Upper lobe of right lung (tissue), 1 donor: ENCODE measurements at regions not wholly inside any gene's neighbourhood (a gene's known extent, or its start where the extent isn't known, plus 50 kb on each side); places are given as distances from the start of the nearest gene placed in this dataset.

Experiments
- ATAC-seq: fragments of 200-7000 bp; cut with Tn5 transposase; one replicate; pipeline ENCODE4 v1.9.1; 2020; ENCODE audit warnings: mild to moderate bottlenecking, moderate library complexity
- DNase-seq: peaks from one replicate; pipeline ENCODE4 v3.0.0-alpha.2; 2020
- H3K27ac ChIP-seq: fragments of 200-600 bp; one replicate; pipeline ENCODE4 v1.8.0; 2022
- H3K27me3 ChIP-seq: fragments of 200-600 bp; one replicate; pipeline ENCODE4 v1.8.0; 2022; ENCODE audit warnings: mild to moderate bottlenecking
- H3K36me3 ChIP-seq: fragments of 200-600 bp; one replicate; pipeline ENCODE4 v1.8.0; 2022
- H3K4me1 ChIP-seq: fragments of 200-600 bp; one replicate; pipeline ENCODE4 v1.8.0; 2022
- H3K4me3 ChIP-seq: fragments of 200-600 bp; one replicate; pipeline ENCODE4 v1.8.0; 2022; ENCODE audit warnings: mild to moderate bottlenecking
- H3K9me3 ChIP-seq: fragments of 200-600 bp; one replicate; pipeline ENCODE4 v1.8.0; 2022
- intact Hi-C: fragments of 100-400 bp; cut with DNase I; formaldehyde crosslinking; loops from one replicate; pipeline ENCODE4 v1.11.0; 2022
- TF ChIP-seq, protein P1 (sequence below): fragments of 200-600 bp; IDR thresholded peaks from one replicate; pipeline ENCODE4 v1.8.0; 2022; ENCODE audit warnings: antibody characterized with exemption
- donor health status: DM: no; HTN: yes; CAD: no; lungs with severe emphysema.

DNA sequence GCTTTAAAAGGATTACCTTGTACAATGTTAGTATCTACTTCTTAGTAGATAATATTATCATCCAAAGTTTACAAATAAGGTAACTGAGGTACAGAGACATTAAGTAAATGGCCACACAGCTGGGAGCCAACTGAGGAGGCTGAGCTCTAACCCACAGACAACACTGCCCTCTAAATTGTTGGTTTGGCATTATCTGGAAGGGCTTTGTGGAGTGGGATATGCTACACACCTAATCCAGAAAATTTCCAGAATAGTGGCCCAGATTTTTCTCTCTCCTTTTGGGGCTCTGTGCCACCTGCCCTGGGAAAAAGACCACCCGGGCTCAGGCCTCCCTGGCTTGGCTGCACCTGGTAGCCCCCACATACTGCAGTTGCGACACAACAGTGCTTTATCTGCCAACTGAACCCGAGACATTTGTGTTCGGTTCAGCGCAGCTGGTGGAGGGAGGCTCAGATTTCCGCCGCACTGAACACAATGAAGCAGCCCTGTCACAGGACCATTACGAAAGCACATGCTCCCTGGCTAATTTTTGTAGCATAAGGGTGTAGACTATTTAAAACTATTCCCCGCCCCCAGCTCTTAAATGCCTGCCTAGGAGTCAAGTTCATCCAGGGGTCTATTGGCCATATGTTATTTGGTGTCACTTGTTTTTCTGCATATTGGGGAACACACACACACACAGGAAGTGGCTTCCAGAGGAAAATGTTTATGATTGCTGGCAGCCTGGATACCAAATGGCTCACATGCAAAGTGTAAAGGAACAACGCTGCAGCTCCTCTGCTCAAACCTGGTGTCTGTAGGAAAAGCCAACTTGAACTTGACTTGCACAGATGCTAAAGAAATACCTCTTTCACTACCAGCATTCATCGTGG is 92.3 kb upstream of the ESRRG start:
- Histone ChIP-seq H3K27me3 (no peaks in the 10 kb centered on the region), H3K4me1 (no peaks in the 10 kb centered on the region), H3K27ac (no peak overlapping the region), H3K36me3 (no peaks in the 10 kb centered on the region), H3K9me3 (no peaks in the 10 kb centered on the region), H3K4me3 (no peak overlapping the region)
- TF ChIP-seq, protein P1, sequence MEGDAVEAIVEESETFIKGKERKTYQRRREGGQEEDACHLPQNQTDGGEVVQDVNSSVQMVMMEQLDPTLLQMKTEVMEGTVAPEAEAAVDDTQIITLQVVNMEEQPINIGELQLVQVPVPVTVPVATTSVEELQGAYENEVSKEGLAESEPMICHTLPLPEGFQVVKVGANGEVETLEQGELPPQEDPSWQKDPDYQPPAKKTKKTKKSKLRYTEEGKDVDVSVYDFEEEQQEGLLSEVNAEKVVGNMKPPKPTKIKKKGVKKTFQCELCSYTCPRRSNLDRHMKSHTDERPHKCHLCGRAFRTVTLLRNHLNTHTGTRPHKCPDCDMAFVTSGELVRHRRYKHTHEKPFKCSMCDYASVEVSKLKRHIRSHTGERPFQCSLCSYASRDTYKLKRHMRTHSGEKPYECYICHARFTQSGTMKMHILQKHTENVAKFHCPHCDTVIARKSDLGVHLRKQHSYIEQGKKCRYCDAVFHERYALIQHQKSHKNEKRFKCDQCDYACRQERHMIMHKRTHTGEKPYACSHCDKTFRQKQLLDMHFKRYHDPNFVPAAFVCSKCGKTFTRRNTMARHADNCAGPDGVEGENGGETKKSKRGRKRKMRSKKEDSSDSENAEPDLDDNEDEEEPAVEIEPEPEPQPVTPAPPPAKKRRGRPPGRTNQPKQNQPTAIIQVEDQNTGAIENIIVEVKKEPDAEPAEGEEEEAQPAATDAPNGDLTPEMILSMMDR, result no peak
- ATAC-seq, result no peak
- intact Hi-C loops, result no loop called here
- DNase-seq, result no peak

DNA sequence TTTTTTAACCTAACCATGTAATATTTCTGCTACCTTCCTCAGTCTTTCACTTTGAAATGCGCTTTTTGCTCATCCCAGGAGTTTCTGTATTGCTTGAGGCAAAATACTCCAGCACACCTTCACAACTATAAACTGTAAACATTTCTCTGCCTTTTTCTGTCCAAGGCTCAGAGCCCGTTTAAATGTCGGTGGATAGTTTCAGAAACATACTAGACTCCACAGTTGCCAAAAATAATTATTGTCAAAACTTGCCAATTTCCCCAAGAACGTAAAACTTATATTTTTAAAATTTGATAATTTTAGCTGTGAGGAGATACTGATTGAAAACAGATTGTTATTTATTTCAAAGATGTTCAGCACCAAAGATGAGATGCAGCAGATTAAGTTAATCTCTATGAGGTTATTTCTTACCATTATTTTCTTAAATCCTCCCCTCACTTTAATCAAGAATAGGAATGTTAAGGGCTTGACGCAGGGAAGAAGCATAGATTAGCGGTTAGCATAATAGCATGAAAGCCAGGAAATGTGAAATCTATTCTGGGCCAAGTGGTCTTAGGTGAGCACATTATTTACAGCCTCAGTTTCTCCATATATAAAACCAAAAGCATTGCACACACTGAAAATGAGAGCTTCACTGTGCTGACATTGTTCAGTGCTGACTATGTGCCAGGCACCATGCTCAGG is 91.5 kb upstream of the ESRRG start:
- Histone ChIP-seq H3K9me3 (no peaks in the 10 kb centered on the region), H3K4me1 (no peaks in the 10 kb centered on the region), H3K27ac (no peak overlapping the region), H3K4me3 (no peak overlapping the region), H3K36me3 (no peaks in the 10 kb centered on the region), H3K27me3 (no peaks in the 10 kb centered on the region)
- TF ChIP-seq, protein P1, result no peak
- intact Hi-C loops, result no loop called here
- DNase-seq (no peak), ATAC-seq (no peak)

DNA sequence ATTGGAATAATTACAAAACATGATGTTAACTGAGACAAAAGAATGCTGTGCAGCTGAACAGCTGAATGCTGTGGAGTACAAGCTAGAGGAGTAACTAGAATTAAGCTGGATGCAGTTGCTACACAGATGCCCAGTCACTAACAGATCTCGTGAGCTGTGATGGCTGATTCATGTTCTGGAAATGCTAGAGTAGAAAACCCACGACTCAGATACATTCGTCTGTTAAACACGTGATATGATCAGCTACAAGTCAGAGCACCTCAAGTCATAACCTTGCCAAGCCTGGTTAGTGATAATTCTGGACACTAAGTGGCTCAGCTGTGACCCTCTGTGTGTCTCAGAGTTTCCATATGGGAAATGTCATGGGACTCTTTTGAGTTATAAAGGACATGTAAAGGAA is 89.7 kb upstream of the ESRRG start:
- intact Hi-C loops, result no loop called here
- Histone ChIP-seq H3K27ac (no peak overlapping the region), H3K4me3 (no peak overlapping the region), H3K36me3 (no peaks in the 10 kb centered on the region), H3K9me3 (no peaks in the 10 kb centered on the region), H3K27me3 (no peaks in the 10 kb centered on the region), H3K4me1 (no peaks in the 10 kb centered on the region)
- no peak for ATAC-seq
- DNase-seq, result no peak
- TF ChIP-seq, protein P1, result no peak

DNA sequence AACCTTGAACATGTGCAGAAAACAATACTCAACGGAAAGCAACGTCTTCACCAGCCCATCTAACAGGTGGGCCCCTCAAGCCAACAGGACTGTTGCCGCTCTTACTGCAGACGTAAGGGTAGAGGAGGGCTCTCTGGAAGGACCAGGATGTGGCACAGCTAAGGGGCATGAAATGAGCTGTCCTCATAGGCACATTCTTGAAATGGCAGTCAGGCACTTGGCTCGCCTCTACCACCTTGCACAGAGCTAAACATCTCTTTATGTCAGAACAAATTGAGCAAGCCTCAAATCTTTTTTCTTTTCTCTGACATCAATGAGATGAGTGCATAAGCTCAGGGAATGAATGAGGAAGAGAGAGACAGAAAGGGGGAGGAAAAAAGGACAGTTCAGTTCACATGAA is 86.4 kb upstream of the ESRRG start:
- no peak overlapping the region for H3K4me3 ChIP-seq
- no peaks in the 10 kb centered on the region for H3K36me3 ChIP-seq
- TF ChIP-seq, protein P1, result no peak
- intact Hi-C loops, result no loop called here
- no peak for DNase-seq
- H3K27me3 ChIP-seq, result no peaks in the 10 kb centered on the region
- H3K9me3 ChIP-seq, result no peaks in the 10 kb centered on the region
- no peak for ATAC-seq
- H3K4me1 ChIP-seq, result no peaks in the 10 kb centered on the region
- no peak overlapping the region for H3K27ac ChIP-seq

DNA sequence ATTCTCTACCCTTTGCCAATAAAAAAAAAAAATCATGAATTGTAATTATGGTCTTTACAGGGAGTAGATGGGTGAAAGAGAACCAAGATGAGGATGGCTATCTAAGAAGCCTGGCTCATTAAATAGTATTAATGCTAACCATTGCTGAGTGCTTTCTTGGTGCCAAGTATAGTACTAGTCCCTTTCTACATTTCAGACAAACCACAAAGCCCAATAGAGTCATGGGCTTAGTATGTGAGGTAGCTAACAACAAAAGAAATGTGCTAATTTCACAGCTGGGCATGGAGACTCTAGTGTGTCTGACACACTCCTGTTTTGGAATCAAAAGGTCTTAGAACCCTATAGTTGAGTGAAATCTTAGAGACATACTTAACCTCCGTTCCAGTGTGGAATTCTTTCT is 84.5 kb upstream of the ESRRG start:
- no peak overlapping the region for H3K27ac ChIP-seq
- H3K4me1 ChIP-seq, result no peaks in the 10 kb centered on the region
- no peaks in the 10 kb centered on the region for H3K36me3 ChIP-seq
- TF ChIP-seq, protein P1, result no peak
- no peak for ATAC-seq
- no peaks in the 10 kb centered on the region for H3K27me3 ChIP-seq
- H3K9me3 ChIP-seq, result no peaks in the 10 kb centered on the region
- H3K4me3 ChIP-seq, result no peak overlapping the region
- intact Hi-C loops, result no loop called here
- no peak for DNase-seq
